Prostate gland (tissue), 2 donors: ENCODE measurements at regions not wholly inside any gene's neighbourhood (a gene's known extent, or its start where the extent isn't known, plus 50 kb on each side); places are given as distances from the start of the nearest gene placed in this dataset.
"Not testable (repeated sequence)": the region's sequence is repeated elsewhere in the genome, so short reads cannot be mapped to it uniquely, and the experiment has no call there.

Experiments used
- CTCF ChIP-seq, 4 experiments: fragments of 200-600 bp in 2 of 4; fragments of 450-650 bp in 2 of 4; sonication (generic) in 2 of 4; IDR thresholded peaks; 1 replicate in 3 of 4; 2 replicates in 1 of 4; pipeline ENCODE4 v1.5.1; 2016 to 2019; ENCODE audit warnings: antibody characterized with exemption in 4 of 4, mild to moderate bottlenecking in 2 of 4, moderate library complexity in 2 of 4
- POLR2AphosphoS5 ChIP-seq: sonication (generic); formaldehyde crosslinking; IDR thresholded peaks from one replicate; pipeline ENCODE4 v1.6.1; 2017; ENCODE audit warnings: antibody characterized with exemption

DNA sequence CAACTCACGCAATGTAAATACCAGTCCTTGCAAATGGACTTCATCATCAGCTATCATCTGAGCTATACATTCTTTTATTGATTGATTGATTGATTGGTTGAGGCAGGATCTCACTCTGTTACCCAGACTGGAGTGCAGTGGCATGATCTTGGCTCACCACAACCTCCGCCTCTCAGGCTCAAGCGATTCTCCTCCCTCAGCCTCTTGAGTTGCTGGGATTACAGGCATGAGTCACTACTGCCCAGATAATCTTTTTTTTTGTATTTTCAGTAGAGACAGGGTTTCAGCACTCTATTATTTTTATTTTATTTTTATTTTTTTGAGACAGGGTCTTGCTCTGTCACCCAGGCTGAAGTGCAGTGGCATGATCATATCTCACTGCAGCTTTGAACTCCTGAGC, 369.5 kb downstream of the MAT2B start:
- TF ChIP-seq CTCF (IDR thresholded peaks at IDR 0.05); POLR2AphosphoS5: not testable (repeated sequence)
